Stomach (tissue), 4 donors: ENCODE measurements at regions not wholly inside any gene's neighbourhood (a gene's known extent, or its start where the extent isn't known, plus 50 kb on each side); places are given as distances from the start of the nearest gene placed in this dataset.

ENCODE experiments used
- POLR2A ChIP-seq, 4 donors: fragments of 450-650 bp; IDR thresholded peaks; one replicate each; pipeline ENCODE4 v1.6.1; 2016; ENCODE audit warnings: antibody characterized with exemption in 4 of 4, control low read depth in 2 of 4, mild to moderate bottlenecking in 1 of 4, moderate library complexity in 1 of 4
- POLR2AphosphoS5 ChIP-seq, 3 donors: sonication (generic); formaldehyde crosslinking; IDR thresholded peaks; one replicate each; pipeline ENCODE4 v1.6.1; 2016; ENCODE audit warnings: antibody characterized with exemption in 3 of 3
- TF ChIP-seq, protein P1 (sequence below), 7 experiments: fragments of 450-650 bp in 4 of 7; fragments of 200-600 bp in 3 of 7; sonication (generic) in 3 of 7; IDR thresholded peaks; one replicate each; pipeline ENCODE4 v1.5.1; 2016 to 2019; ENCODE audit warnings: antibody characterized with exemption in 7 of 7, control low read depth in 2 of 7, mild to moderate bottlenecking in 1 of 7

DNA sequence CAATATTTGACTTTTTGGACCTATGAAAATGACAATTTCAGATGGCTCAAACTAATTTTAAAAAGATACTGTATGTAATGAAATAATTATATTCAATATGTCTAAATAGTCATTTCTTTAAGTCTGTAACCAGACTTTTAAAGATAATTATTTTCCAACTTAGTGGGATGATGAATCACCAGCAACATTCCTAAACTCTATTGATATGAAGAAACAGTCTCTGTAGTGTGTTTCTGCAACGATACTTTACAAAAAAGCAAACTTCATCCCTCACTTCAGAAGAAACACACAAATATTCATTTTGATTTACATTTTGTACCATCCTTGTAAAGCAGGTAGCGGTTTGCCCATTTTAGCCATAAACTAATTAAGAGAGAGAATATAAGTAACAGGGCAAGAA lies 417.4 kb downstream of the EFNB2 start:
- TF ChIP-seq POLR2A (IDR thresholded peaks at IDR 0.05) = no peak
- TF ChIP-seq, protein P1, sequence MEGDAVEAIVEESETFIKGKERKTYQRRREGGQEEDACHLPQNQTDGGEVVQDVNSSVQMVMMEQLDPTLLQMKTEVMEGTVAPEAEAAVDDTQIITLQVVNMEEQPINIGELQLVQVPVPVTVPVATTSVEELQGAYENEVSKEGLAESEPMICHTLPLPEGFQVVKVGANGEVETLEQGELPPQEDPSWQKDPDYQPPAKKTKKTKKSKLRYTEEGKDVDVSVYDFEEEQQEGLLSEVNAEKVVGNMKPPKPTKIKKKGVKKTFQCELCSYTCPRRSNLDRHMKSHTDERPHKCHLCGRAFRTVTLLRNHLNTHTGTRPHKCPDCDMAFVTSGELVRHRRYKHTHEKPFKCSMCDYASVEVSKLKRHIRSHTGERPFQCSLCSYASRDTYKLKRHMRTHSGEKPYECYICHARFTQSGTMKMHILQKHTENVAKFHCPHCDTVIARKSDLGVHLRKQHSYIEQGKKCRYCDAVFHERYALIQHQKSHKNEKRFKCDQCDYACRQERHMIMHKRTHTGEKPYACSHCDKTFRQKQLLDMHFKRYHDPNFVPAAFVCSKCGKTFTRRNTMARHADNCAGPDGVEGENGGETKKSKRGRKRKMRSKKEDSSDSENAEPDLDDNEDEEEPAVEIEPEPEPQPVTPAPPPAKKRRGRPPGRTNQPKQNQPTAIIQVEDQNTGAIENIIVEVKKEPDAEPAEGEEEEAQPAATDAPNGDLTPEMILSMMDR (IDR thresholded peaks at IDR 0.05) = no peak
- no peak for TF ChIP-seq POLR2AphosphoS5 (IDR thresholded peaks at IDR 0.05)
